Nucleus accumbens (tissue), 56 donors: ENCODE measurements at regions not wholly inside any gene's neighbourhood (a gene's known extent, or its start where the extent isn't known, plus 50 kb on each side); places are given as distances from the start of the nearest gene placed in this dataset.
A peak's percentile ranks its signal among the peaks of the same experiment; 100 is the strongest.

ENCODE experiments used
- DNase-seq, 56 donors: peaks; one replicate each; lab custom pipeline; 2025; lab: John Stamatoyannopoulos, UW

DNA sequence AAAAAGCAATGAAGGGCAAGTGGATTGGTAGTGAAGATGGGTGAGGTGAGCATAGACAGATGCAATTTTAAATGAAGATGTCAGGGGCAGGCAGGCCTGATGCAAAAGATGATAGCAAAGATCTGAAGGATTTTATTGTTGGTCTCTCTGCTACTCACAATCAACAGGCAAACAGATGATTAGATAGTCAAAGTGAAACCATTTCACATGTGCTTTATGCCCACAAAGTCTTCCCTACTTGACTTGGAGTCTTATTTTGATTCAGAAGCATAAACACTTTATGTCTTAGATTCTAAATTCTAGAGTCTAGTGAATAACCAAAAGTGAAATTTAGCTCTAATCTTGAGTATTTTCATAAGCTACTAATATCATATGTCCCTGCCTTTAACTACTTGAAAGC lies 153.8 kb upstream of the HNRNPA3 start:
- no peak for DNase-seq

DNA sequence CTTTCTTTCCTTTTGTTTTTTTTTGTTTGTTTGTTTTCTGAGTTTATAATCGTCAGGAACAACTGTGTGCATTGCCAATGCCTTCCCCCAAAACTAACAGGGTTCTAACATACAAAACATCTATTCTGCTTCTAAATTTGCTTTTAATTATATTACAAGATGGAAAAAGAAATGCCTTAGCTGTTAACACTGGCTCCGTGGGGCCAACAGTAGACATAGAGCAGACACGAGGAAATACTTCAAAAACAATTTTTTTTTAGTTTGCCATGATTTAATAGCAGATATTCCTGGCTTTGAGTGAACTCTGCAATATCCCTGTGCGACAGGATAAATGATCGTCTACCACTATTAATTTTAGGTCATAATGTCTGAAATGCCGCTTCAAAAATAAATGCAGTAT lies 153.3 kb upstream of the HNRNPA3 start:
- no peak for DNase-seq

DNA sequence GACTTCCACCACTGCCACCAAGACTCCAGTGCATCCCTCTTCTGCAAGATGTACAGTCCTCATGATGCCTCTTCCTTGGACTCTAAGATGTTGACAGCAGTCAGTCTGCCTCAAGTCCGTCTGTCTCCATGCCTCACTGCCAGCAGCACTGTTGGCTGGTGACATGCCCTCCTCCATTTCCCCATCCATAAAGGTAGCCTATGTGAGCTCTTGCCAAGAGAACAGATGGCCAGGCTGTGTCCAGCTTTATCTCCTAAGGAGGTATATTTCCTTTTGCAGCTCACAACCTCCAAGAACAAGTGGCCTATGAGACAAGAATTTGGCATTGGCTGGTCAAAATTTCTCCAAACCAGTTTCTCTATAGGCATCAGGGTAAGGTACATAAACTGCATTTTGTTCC lies 149.3 kb upstream of the HNRNPA3 start:
- no peak for DNase-seq

DNA sequence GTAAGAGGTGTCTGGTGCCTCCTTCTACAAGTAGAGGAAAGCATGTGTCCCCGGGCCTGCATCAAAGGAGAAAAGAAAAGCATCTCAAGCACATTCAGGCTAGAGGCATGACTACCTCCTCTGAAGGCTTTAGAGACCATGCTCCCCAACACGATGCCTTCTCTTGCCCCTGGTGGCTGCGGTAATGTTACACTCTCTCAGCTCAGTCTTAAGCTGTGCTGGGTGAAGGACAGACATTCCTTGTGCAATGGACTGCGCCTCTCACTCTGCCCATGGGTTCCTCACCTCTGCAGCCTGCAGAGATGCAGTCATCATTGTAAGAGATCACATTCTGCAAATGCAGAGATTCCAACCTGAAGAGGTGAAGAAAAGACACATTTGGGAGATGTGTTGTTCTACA lies 148.2 kb upstream of the HNRNPA3 start:
- no peak for DNase-seq

DNA sequence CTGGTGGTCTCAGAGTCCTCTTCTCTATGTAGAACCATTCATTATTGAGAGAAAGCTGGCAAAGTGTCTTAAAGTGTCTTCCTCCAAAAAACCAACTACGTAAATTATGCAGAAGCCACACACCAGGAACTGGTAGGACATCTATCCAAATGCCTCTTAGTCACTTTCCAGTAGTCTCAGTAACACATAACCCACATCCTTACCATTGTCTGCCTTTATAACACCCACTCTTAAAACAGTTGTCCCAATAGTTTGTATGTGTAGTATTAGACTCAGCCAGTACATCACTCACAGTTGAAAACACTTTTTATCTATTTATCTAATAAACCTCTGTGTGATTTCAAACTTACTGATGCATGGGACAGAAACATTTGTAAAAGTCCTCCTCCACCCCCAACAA lies 143.6 kb upstream of the HNRNPA3 start:
- no peak for DNase-seq

DNA sequence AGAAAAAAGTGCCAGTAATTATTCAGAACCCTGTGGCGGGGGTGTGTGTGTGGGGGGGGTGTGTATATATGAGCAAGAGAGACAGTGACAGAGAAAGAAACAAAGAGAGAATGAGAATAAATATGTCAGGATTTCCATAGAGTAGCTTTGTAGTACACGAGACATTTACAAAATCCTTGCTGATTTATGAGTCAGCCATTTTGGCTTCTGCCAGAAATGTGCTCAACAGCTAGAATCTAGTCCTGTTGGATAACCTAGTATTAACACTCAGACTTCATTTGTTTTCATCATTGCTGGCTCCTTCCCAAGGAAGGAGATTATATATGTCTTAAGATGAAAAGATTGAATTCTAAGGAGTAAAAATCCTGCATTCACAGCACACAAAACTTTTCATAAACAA lies 140.5 kb upstream of the HNRNPA3 start:
- DNase-seq: no peak

DNA sequence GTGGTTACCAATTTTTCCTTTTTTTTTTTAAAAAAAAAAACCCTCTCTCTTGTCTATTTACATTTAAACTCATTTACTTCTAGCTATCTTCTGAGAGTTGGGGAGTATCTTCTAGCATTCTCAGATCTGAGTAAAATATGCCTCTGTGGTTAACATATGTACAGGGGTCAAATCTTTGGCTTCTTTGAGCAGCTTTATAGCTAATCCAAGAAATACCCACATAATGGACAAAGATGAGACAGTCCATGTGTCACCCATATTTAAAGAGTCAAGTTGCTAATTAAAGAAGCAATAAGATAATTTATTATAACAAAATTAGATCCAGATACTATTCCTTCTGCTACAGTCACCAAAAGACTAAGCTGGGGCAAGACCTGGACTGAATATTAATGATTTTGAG lies 139.0 kb upstream of the HNRNPA3 start:
- DNase-seq: no peak

DNA sequence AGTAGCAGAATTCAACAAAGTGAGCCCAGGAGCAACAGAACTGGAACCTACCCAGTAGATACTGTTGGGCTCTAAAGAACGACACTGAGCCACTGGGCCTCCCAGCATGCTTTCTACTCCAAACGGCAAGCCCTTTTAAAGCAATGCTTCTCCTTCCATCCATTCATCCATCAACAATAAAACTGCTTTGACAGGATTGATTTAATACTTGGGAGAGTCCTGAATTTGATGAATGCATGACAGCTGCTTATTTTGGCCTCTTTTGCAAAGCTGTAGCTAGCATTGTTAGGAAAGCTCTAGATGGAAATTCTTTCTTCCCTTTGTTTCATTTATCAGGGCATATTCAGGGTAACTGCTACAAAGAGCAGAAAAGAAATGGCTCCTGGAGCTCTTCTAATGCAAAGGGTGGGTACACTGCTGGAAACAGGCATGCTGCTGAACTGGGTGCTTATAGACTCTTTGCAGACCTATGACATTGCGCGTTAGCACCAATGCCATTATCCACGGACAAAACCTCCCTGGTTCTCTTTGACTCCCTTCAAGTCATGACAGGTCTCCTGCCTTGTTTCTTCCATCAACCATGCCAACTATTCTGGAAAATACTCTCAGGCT lies 138.4 kb upstream of the HNRNPA3 start:
- DNase-seq: no peak

DNA sequence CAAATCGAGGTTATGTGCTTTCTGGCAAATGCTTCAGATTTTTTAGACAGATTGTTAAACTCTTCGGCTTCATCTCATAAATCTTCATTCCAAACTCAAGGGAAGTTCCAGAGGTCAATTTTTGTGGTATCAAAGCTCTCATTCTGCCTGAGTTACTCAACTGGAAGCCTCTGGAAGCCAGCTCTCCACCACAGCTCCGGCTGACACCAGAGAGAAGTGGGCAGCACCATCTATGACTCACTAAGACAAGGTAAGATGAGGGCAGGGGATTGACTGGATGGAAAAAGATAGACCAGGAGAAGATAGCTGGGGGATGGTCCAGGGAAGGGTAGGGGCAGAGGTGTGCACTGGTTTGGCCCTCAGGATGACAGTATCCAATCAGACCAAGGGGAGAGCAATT lies 137.3 kb upstream of the HNRNPA3 start:
- no peak for DNase-seq

DNA sequence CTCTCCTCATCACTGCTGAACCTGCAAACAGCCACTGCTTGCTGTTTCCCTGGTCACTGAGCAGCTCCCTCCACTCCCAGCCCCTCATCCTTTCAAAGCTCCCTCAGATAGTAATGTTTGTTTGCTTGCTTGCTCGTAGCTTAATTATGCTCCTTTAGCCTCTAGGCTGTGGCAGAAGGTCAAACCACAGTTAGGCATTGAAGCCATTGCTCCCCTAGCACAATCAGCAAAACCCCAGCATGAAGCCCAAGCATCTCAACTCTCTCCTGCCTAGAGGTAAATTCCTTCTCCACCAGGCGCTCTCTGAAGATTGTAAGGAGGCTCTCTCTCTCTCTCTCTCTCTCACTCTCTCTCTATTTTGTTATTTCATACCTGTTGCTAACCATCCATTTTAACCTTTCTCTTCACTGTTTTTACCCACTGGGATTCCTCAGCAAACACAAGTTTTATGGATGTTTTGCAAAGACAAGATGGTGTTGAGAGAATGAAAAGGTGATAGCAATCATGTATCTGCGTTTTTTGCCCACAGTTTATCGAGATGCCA lies 135.9 kb upstream of the HNRNPA3 start:
- no peak for DNase-seq

DNA sequence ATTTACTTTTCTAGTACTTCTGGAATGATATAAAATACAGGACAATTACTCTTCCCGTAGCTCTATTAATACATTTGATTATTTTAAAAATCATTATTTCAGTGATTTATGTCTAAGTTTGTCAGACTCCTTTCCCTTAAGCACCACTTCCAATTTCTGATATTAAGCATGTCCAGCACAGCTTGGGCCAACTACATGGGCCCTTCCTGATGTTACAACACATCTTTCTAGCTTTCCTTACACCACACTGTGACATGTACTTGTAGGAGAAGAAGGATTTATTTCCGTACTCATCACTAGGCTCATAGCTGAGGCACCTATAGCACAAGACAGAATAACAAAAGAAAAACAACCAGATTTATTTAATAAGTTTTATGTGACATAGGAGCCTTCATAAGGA lies 134.8 kb upstream of the HNRNPA3 start:
- no peak for DNase-seq

DNA sequence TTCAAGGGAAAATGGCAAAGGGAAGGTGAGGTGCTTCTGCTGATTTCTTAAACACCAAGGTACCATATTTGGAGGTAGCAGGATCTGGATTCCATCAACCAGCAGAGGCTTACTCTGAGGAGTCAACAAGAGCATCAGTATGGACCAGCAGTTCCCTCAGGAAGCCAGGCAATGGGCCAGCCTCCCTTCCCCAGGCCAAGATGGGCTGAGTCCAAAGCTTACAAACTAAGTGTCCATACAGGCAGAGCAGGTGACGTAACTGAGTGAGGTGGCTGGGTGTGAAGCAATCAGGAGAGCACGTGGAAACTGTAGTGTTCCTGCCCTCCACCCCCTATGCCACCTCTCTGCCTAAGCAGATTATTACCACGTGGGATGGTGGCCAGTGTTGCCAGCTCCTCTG lies 134.2 kb upstream of the HNRNPA3 start:
- peak in 36 of 56 donors; percentile 1 to 67 (median 14) for DNase-seq

DNA sequence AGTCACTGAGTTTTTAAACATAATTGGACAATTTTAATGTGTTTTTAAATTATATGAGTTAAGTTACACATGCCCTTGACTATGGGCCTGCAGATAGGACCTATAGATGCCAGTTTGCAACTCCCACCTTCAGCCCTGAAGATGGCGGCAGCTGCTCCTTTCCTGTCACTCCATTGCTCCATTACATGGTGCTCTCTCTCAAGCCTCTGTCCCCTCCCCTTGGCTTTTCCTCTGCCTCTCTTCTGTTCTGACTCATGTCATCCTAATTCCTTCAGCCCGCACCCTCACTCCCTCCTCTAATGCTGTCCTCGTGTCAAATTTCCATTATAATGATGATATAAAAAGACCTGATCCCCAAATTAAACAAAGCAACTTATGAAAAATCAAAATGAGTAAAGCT lies 133.7 kb upstream of the HNRNPA3 start:
- DNase-seq: no peak

DNA sequence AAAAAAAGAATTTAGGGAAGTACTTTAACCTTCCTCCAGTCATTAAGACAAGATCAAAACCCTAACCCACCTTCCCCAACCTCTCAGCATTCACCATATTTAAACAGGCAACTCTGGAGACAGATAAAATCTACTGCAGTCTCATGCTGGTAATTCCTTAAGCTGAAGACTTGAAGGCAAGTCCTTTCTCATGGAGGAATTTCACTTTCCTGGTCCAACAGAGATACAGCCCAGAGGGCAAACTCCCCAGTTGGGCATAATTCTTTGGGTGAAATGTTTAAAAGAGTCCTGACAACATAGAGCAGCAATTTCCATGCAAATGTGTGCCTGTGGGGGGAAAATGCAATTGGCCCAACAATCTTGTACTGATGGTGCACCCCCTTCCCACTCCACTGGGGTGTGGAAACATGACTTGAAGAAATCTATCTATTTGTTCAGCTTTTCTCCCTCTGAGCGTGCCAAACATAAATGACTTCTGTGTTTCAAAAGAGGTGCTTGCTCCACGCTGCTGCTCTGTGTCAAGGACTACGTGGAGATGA lies 131.8 kb upstream of the HNRNPA3 start:
- no peak for DNase-seq

DNA sequence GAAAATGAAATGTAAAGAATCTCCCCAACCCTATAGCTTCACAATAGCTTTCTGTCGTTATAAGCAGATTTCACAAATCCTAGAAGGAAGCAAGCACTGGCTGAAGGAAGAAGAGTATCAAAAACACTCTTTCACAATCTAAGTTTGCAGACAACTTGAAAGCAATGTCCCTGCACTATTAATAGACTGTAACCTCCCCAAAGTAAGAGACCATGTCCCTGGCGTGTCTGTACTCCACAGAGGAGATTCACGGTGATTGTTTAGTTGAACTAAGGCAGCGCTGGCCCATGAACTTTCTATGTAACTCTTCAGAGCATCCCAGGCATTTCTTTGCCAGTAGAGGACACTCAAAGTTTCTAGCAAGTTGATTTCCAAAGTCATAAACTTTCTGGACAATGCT lies 128.0 kb upstream of the HNRNPA3 start:
- DNase-seq: no peak

DNA sequence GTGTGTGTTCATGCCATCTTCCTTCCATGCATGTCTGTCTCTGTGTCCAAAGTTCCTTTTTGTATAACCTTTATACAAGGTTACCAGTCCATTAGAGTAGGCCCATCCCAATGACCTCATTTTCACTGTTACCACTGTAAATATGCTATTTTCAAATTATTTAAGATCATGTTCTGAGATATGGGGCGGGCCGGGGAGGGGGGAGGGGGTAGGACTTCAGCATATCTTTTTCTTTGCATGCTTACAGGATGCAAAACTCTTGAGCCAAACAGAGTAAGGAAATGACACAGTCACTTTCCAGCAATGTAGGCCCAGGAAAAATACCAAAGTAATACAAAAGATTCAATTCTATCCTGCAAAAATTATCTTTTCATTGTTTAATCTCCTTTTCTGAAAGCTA lies 124.1 kb upstream of the HNRNPA3 start:
- no peak for DNase-seq

DNA sequence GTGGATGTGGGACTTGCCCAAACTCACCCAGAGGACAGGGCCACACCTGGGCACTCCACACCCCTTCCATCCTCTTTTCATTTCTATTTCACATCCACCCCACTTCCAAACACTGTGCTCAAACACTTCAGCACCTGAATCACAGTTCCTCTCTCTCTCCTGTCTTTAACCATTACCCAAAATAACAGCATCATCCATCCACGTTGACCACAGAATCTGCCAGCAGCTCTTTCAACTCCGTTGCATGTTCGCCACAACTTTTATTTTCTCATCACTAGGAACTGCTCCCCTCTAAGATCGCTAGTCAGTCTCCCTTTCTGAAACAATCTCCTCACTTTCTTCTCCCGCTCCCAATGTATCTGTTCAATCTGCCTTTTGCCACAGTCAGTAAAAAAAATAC lies 121.6 kb upstream of the HNRNPA3 start:
- DNase-seq: no peak

DNA sequence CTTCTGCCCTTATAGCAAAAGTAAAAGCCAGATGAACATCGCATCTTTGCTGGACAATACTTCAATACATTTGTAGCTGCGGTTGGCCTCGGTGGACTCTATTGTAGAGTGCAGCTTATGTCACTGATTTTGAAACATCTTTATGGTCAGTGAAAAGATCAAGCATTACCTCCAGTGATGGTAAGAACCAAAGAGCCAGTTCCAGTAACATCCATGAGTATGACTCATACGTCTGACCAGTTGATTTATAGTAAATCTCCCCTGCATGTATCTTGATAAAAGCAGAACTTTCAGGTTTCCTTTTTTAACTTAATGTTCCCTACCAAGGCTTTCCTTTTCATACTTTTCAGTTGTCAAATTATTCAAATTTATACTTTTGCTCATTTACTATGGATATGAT lies 119.2 kb upstream of the HNRNPA3 start:
- no peak for DNase-seq

DNA sequence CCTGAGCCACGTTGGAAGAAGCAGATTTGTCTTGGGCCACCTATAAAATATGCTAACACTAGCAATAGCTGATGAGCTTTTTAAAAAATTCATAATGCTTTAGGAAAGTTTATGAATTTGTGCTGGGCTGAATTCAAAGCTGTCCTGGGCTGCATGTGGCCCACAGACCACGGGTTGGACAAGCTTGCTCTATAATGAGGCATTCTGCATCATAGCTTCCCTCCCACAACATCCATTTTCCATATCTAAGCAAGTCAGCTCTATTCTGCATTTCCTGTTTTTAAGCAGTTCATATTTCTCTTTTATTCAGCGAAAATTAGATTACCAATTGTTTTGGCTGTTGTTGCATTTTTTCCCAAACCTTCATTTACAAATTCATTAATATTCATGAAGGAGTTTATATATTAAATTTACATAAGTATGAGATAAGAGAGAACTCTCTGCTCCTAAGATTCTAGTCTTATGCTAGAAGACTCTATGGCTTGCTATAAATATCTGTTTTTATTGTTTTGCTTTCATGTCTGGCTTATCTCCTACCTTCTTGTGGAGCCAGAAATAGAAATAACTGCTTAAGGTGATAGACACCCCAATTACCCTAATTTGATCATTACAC lies 114.5 kb upstream of the HNRNPA3 start:
- no peak for DNase-seq

DNA sequence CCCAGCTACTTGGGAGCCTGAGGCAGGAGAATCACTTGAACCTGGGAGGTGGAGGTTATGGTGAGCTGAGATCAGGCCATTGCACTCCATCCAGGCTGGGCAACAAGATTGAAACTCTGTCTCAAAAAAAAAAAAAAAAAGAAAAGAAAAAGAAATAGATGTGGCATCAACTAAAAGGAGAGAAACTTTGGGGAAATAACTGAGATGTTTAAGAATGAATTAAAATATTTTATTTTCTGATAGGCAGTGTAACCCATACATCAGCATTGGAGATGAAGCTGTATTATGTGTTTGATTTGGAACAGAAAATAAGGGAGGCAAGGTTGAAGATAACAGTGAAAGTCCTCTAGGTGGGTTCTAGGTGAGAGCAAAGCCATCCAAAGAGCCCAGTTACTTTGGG lies 110.7 kb upstream of the HNRNPA3 start:
- no peak for DNase-seq

DNA sequence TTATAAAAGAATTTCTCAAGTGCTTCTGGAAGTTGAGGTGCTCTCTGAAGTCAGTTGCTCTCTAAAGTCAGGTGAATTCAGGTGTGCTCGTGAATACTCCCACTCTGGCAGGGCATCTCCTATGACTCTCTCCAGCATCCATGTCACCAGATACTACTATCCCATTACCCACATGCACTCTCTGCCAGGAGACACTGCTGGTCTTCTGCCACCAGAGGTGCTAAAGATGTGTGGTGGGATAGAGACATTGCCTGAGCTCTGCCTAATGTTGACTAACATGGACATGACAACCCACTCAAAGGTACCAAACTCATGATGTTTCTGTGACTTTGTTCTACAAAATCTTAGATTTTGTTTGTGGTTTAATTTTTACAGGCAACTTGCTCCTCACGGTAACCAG lies 106.4 kb upstream of the HNRNPA3 start:
- no peak for DNase-seq

DNA sequence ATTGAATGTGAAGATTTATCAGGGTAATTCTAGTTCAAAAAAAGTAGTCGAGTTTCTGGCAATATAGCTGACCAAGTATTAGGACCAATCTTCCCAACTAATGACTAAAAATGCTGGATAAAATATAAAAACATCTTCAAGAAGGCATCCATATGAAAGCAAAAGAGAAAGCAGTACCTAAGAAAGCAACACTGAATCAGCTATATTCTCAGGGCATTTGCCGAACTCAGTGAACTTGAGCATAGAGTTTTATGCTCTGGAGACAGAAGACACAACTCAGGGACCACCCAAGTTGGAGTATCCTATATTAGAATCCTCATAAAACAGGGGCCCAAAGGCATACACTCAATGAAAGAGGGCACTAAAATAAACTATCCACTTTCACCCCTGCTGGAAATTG lies 103.7 kb upstream of the HNRNPA3 start:
- DNase-seq: no peak
